ENCODE measurements at regions not wholly inside any gene's neighbourhood (a gene's known extent, or its start where the extent isn't known, plus 50 kb on each side); places are given as distances from the start of the nearest gene placed in this dataset.

GRCh38 chr7:9017286-9017685, 583.9 kb downstream of the NXPH1 start:
- no peak for TF ChIP-seq CTCF (IDR thresholded peaks at IDR 0.05; ENCODE audit: low read depth, low read length)
- TF ChIP-seq EZH2phosphoT487 (IDR thresholded peaks at IDR 0.05; ENCODE audit: low read depth), result no peak
- H3K9ac ChIP-seq (ENCODE audit: low read length), result no peak overlapping the region
- no peak overlapping the region for H3K4me2 ChIP-seq (ENCODE audit: low read length)
- no peaks in the 10 kb centered on the region for H3K36me3 ChIP-seq (replicated peaks; ENCODE audit: low read depth, low read length)
- no peaks in the 10 kb centered on the region for H4K20me1 ChIP-seq (ENCODE audit: insufficient read depth, low read length)
- H3K27ac ChIP-seq (ENCODE audit: low read length), result no peak overlapping the region
- H3K79me2 ChIP-seq (ENCODE audit: low read length), result no peaks in the 10 kb centered on the region
- no peaks in the 10 kb centered on the region for H3K9me3 ChIP-seq (ENCODE audit: insufficient read depth, low read length)
- H3K27me3 ChIP-seq (ENCODE audit: low read depth, low read length), result no peaks in the 10 kb centered on the region
- H3K4me3 ChIP-seq (ENCODE audit: low read length), result no peak overlapping the region
- H2AFZ ChIP-seq (ENCODE audit: low read depth, low read length), result no peak overlapping the region
- no peaks in the 10 kb centered on the region for H3K4me1 ChIP-seq (ENCODE audit: low read length)

- Histone ChIP-seq H2AFZ (ENCODE audit: low read depth, low read length) (no peak overlapping the region), H3K9me3 (ENCODE audit: insufficient read depth, low read length) (no peaks in the 10 kb centered on the region), H3K4me1 (ENCODE audit: low read length) (no peaks in the 10 kb centered on the region), H3K4me3 (ENCODE audit: low read length) (no peak overlapping the region), H3K36me3 (replicated peaks; ENCODE audit: low read depth, low read length) (no peaks in the 10 kb centered on the region), H3K27me3 (ENCODE audit: low read depth, low read length) (no peaks in the 10 kb centered on the region), H4K20me1 (ENCODE audit: insufficient read depth, low read length) (no peaks in the 10 kb centered on the region), H3K4me2 (ENCODE audit: low read length) (no peak overlapping the region), H3K79me2 (ENCODE audit: low read length) (no peaks in the 10 kb centered on the region), H3K9ac (ENCODE audit: low read length) (no peak overlapping the region), H3K27ac (ENCODE audit: low read length) (no peak overlapping the region)
- no peak for TF ChIP-seq EZH2phosphoT487 (IDR thresholded peaks at IDR 0.05; ENCODE audit: low read depth)
- no peak for TF ChIP-seq CTCF (IDR thresholded peaks at IDR 0.05; ENCODE audit: low read depth, low read length)
Measured at GRCh38 chr7:9022456-9022855, 589.0 kb downstream of the NXPH1 start.

GRCh38 chr7:9023675-9024294, 590.4 kb downstream of the NXPH1 start:
- Histone ChIP-seq H4K20me1 (ENCODE audit: insufficient read depth, low read length) (no peaks in the 10 kb centered on the region), H2AFZ (ENCODE audit: low read depth, low read length) (no peak overlapping the region), H3K27me3 (ENCODE audit: low read depth, low read length) (no peaks in the 10 kb centered on the region), H3K4me3 (ENCODE audit: low read length) (no peak overlapping the region), H3K79me2 (ENCODE audit: low read length) (no peaks in the 10 kb centered on the region), H3K4me2 (ENCODE audit: low read length) (no peak overlapping the region), H3K4me1 (ENCODE audit: low read length) (no peaks in the 10 kb centered on the region), H3K36me3 (replicated peaks; ENCODE audit: low read depth, low read length) (no peaks in the 10 kb centered on the region), H3K27ac (ENCODE audit: low read length) (no peak overlapping the region), H3K9ac (ENCODE audit: low read length) (no peak overlapping the region), H3K9me3 (ENCODE audit: insufficient read depth, low read length) (no peaks in the 10 kb centered on the region)
- TF ChIP-seq EZH2phosphoT487 (IDR thresholded peaks at IDR 0.05; ENCODE audit: low read depth), result no peak
- TF ChIP-seq CTCF (IDR thresholded peaks at IDR 0.05; ENCODE audit: low read depth, low read length), result no peak

- no peak for TF ChIP-seq EZH2phosphoT487 (IDR thresholded peaks at IDR 0.05; ENCODE audit: low read depth)
- no peak for TF ChIP-seq CTCF (IDR thresholded peaks at IDR 0.05; ENCODE audit: low read depth, low read length)
- H2AFZ ChIP-seq (ENCODE audit: low read depth, low read length), result no peak overlapping the region
- H3K27me3 ChIP-seq (ENCODE audit: low read depth, low read length), result no peaks in the 10 kb centered on the region
Measured at GRCh38 chr7:9026121-9026520, 592.7 kb downstream of the NXPH1 start.

More at GRCh38 chr7:9026121-9026520, 592.7 kb downstream of the NXPH1 start:
- H3K4me3 ChIP-seq (ENCODE audit: low read length), result no peak overlapping the region
- H3K9ac ChIP-seq (ENCODE audit: low read length), result no peak overlapping the region
- H3K9me3 ChIP-seq (ENCODE audit: insufficient read depth, low read length), result no peaks in the 10 kb centered on the region
- no peaks in the 10 kb centered on the region for H3K36me3 ChIP-seq (replicated peaks; ENCODE audit: low read depth, low read length)
- no peaks in the 10 kb centered on the region for H3K4me1 ChIP-seq (ENCODE audit: low read length)
- H3K27ac ChIP-seq (ENCODE audit: low read length), result no peak overlapping the region
- no peaks in the 10 kb centered on the region for H3K79me2 ChIP-seq (ENCODE audit: low read length)
- no peaks in the 10 kb centered on the region for H4K20me1 ChIP-seq (ENCODE audit: insufficient read depth, low read length)
- H3K4me2 ChIP-seq (ENCODE audit: low read length), result no peak overlapping the region

All from OCI-LY3 (cell line).